Natural killer cell treated with Interleukin-12 subunit alpha and Interleukin-12 subunit beta and Interleukin-15 and Interleukin-18, amount 100 ng/mL, for 72 hours (primary cell): ENCODE measurements at regions not wholly inside any gene's neighbourhood (a gene's known extent, or its start where the extent isn't known, plus 50 kb on each side); places are given as distances from the start of the nearest gene placed in this dataset.
A peak's percentile ranks its signal among the peaks of the same experiment; 100 is the strongest.

Source experiments
- ATAC-seq, 2 donors: fragments of 150-1000 bp; cut with Tn5 transposase in 1 of 2; sonication (Bioruptor Pico), chemical (Tn5 transposase) in 1 of 2; 2 replicates each; pipeline ENCODE4 v1.10.0; 2021
- DNase-seq: peaks from one replicate; pipeline ENCODE4 v3.0.0; 2022; ENCODE audit warnings: low spot score
- H3K27ac Mint-ChIP-seq, 2 donors: 1 replicate in 1 of 2; 2 replicates in 1 of 2; pipeline ENCODE4 v1.8.0; 2022; ENCODE audit warnings: mixed read lengths in 2 of 2, mild to moderate bottlenecking in 1 of 2, moderate library complexity in 1 of 2
- H3K27me3 Mint-ChIP-seq, 2 donors: 1 replicate in 1 of 2; 2 replicates in 1 of 2; pipeline ENCODE4 v1.8.0; 2022; ENCODE audit warnings: mixed read lengths in 2 of 2
- H3K36me3 Mint-ChIP-seq: one replicate; pipeline ENCODE4 v1.8.0; 2022; ENCODE audit warnings: mixed read lengths
- H3K4me1 Mint-ChIP-seq, 2 donors: 1 replicate in 1 of 2; 2 replicates in 1 of 2; pipeline ENCODE4 v1.8.0; 2022; ENCODE audit warnings: low read depth in 2 of 2, mixed read lengths in 2 of 2, mild to moderate bottlenecking in 1 of 2
- H3K4me3 Mint-ChIP-seq: one replicate; pipeline ENCODE4 v1.8.0; 2022; ENCODE audit warnings: mixed read lengths
- H3K9me3 Mint-ChIP-seq: 2 replicates; pipeline ENCODE4 v1.8.0; 2022; ENCODE audit warnings: mixed read lengths

GRCh38 chr18:24656551-24657443 is 196.4 kb downstream of the HRH4 start:
- Mint-ChIP-seq H3K36me3 (no peaks in the 10 kb centered on the region), H3K9me3 (no peaks in the 10 kb centered on the region), H3K27me3 (peaks cover 15 to 27% of the 10 kb centered on the region in 2 donors), H3K27ac (no peak overlapping the region), H3K4me3 (no peak overlapping the region), H3K4me1 (peaks cover 11 to 12% of the 10 kb centered on the region in 2 donors)
- DNase-seq (no peak), ATAC-seq (no peak)

GRCh38 chr18:24657444-24657842 is 197.0 kb downstream of the HRH4 start:
- H3K27ac Mint-ChIP-seq: no peak overlapping the region
- H3K4me3 Mint-ChIP-seq: no peak overlapping the region
- no peaks in the 10 kb centered on the region for H3K36me3 Mint-ChIP-seq
- no peaks in the 10 kb centered on the region for H3K9me3 Mint-ChIP-seq
- DNase-seq: no peak
- peaks cover 15 to 27% of the 10 kb centered on the region in 2 donors for H3K27me3 Mint-ChIP-seq
- peaks cover 11 to 12% of the 10 kb centered on the region in 2 donors for H3K4me1 Mint-ChIP-seq
- ATAC-seq: peak in 1 of 2 donors; percentile 55

GRCh38 chr18:24658302-24658701 is 197.9 kb downstream of the HRH4 start:
- DNase-seq: no peak
- Mint-ChIP-seq H3K36me3 (no peaks in the 10 kb centered on the region), H3K4me3 (no peak overlapping the region), H3K27ac (no peak overlapping the region), H3K27me3 (peaks cover 16 to 34% of the 10 kb centered on the region in 2 donors), H3K9me3 (no peaks in the 10 kb centered on the region), H3K4me1 (peaks cover 11 to 12% of the 10 kb centered on the region in 2 donors)
- ATAC-seq: no peak

GRCh38 chr18:24659827-24660720 is 199.6 kb downstream of the HRH4 start:
- H3K36me3 Mint-ChIP-seq: no peaks in the 10 kb centered on the region
- H3K4me1 Mint-ChIP-seq: peaks cover 11 to 12% of the 10 kb centered on the region in 2 donors
- peaks cover 20 to 41% of the 10 kb centered on the region in 2 donors for H3K27me3 Mint-ChIP-seq
- peak overlapping the region; percentile 75 for H3K4me3 Mint-ChIP-seq
- ATAC-seq (no peak), DNase-seq (no peak)
- no peak overlapping the region for H3K27ac Mint-ChIP-seq
- no peaks in the 10 kb centered on the region for H3K9me3 Mint-ChIP-seq

GRCh38 chr18:24660956-24661355 is 200.5 kb downstream of the HRH4 start:
- no peak for DNase-seq
- H3K4me1 Mint-ChIP-seq: peaks cover 11 to 12% of the 10 kb centered on the region in 2 donors
- no peaks in the 10 kb centered on the region for H3K36me3 Mint-ChIP-seq
- H3K27me3 Mint-ChIP-seq: peaks cover 20 to 41% of the 10 kb centered on the region in 2 donors
- H3K9me3 Mint-ChIP-seq: no peaks in the 10 kb centered on the region
- no peak overlapping the region for H3K4me3 Mint-ChIP-seq
- no peak overlapping the region for H3K27ac Mint-ChIP-seq
- no peak for ATAC-seq

- Mint-ChIP-seq H3K27ac (no peak overlapping the region), H3K4me3 (no peak overlapping the region), H3K9me3 (no peaks in the 10 kb centered on the region), H3K27me3 (peaks cover 20 to 45% of the 10 kb centered on the region in 2 donors), H3K4me1 (peaks cover 11 to 12% of the 10 kb centered on the region in 2 donors), H3K36me3 (no peaks in the 10 kb centered on the region)
- no peak for ATAC-seq
- no peak for DNase-seq
Measured at GRCh38 chr18:24662412-24662821, 202.0 kb downstream of the HRH4 start.

- no peak overlapping the region for H3K4me3 Mint-ChIP-seq
- no peaks in the 10 kb centered on the region for H3K36me3 Mint-ChIP-seq
- no peak for ATAC-seq
- no peaks in the 10 kb centered on the region for H3K9me3 Mint-ChIP-seq
- peaks cover 20 to 47% of the 10 kb centered on the region in 2 donors for H3K27me3 Mint-ChIP-seq
- no peak overlapping the region for H3K27ac Mint-ChIP-seq
- H3K4me1 Mint-ChIP-seq: peaks cover 10 to 12% of the 10 kb centered on the region in 2 donors
- DNase-seq: no peak
Measured at GRCh38 chr18:24663026-24663425, 202.6 kb downstream of the HRH4 start.

- Mint-ChIP-seq H3K9me3 (no peaks in the 10 kb centered on the region), H3K36me3 (no peaks in the 10 kb centered on the region), H3K4me3 (no peak overlapping the region), H3K4me1 (no peaks in the 10 kb centered on the region), H3K27me3 (peaks cover 24 to 60% of the 10 kb centered on the region in 2 donors), H3K27ac (no peak overlapping the region)
- DNase-seq (no peak), ATAC-seq (no peak)
Measured at GRCh38 chr18:24669015-24669414, 208.6 kb downstream of the HRH4 start.

- Mint-ChIP-seq H3K4me3 (no peak overlapping the region), H3K4me1 (no peaks in the 10 kb centered on the region)
- ATAC-seq: no peak
Measured at GRCh38 chr18:24669502-24669901, 209.1 kb downstream of the HRH4 start.

GRCh38 chr18:24672165-24672941 is 211.9 kb downstream of the HRH4 start:
- Mint-ChIP-seq H3K4me3 (no peak overlapping the region), H3K36me3 (no peaks in the 10 kb centered on the region), H3K27me3 (peaks cover 19 to 50% of the 10 kb centered on the region in 2 donors), H3K27ac (no peak overlapping the region), H3K4me1 (no peaks in the 10 kb centered on the region), H3K9me3 (no peaks in the 10 kb centered on the region)
- no peak for ATAC-seq
- no peak for DNase-seq

More at GRCh38 chr18:24669502-24669901, 209.1 kb downstream of the HRH4 start:
- Mint-ChIP-seq H3K9me3 (no peaks in the 10 kb centered on the region), H3K36me3 (no peaks in the 10 kb centered on the region), H3K27ac (no peak overlapping the region), H3K27me3 (peaks cover 20 to 60% of the 10 kb centered on the region in 2 donors)
- DNase-seq: no peak

- no peaks in the 10 kb centered on the region for H3K9me3 Mint-ChIP-seq
- H3K27ac Mint-ChIP-seq: no peak overlapping the region
- no peaks in the 10 kb centered on the region for H3K36me3 Mint-ChIP-seq
- H3K4me1 Mint-ChIP-seq: no peaks in the 10 kb centered on the region
- H3K4me3 Mint-ChIP-seq: no peak overlapping the region
- H3K27me3 Mint-ChIP-seq: peaks cover 20 to 38% of the 10 kb centered on the region in 2 donors
- no peak for DNase-seq
- ATAC-seq: no peak
Measured at GRCh38 chr18:24674200-24674599, 213.8 kb downstream of the HRH4 start.

GRCh38 chr18:24674605-24675004 is 214.2 kb downstream of the HRH4 start:
- Mint-ChIP-seq H3K27me3 (peaks cover 21 to 41% of the 10 kb centered on the region in 2 donors), H3K9me3 (no peaks in the 10 kb centered on the region), H3K27ac (no peak overlapping the region), H3K36me3 (no peaks in the 10 kb centered on the region), H3K4me1 (no peaks in the 10 kb centered on the region), H3K4me3 (no peak overlapping the region)
- ATAC-seq: no peak
- no peak for DNase-seq

GRCh38 chr18:24677011-24677410 is 216.6 kb downstream of the HRH4 start:
- ATAC-seq: no peak
- no peak for DNase-seq

More at GRCh38 chr18:24677011-24677410, 216.6 kb downstream of the HRH4 start:
- Mint-ChIP-seq H3K27me3 (peaks cover 24 to 25% of the 10 kb centered on the region in 2 donors), H3K36me3 (no peaks in the 10 kb centered on the region), H3K4me3 (no peak overlapping the region), H3K27ac (no peak overlapping the region), H3K4me1 (no peaks in the 10 kb centered on the region), H3K9me3 (no peaks in the 10 kb centered on the region)
